ENCODE measurements at regions not wholly inside any gene's neighbourhood (a gene's known extent, or its start where the extent isn't known, plus 50 kb on each side); places are given as distances from the start of the nearest gene placed in this dataset.

DNA sequence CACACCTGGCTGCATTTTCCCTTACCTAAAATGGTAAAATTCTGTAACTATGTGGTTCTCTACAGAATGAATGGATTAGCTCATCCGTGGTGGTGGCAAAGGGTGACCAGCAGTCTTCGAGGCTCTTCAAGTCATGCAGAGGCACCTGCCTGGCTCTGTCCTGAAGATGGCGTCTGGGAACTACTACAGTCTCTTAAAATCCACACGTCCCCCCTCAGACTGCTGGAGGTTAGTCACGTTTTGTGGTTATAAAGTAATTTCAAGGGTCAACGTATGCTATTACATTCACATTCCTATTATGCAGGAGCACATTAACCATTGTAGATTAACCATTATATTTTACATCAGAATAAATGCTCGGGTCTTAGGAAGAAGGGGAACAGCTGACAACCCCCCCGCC lies 616.7 kb downstream of the GALR1 start:
- no peaks in the 10 kb centered on the region for H3K79me2 ChIP-seq (replicated peaks; ENCODE audit: insufficient read depth, low read length)
- no peaks in the 10 kb centered on the region for H4K20me1 ChIP-seq (ENCODE audit: insufficient read depth)
- no peaks in the 10 kb centered on the region for H3K36me3 ChIP-seq (ENCODE audit: insufficient read depth, low read length)
- TF ChIP-seq RAD21 (conservative IDR thresholded peaks at IDR 0.05) = no peak
- no peak for TF ChIP-seq CTCF (IDR thresholded peaks at IDR 0.05; ENCODE audit: poor library complexity, severe bottlenecking)
- no peak for TF ChIP-seq POLR2AphosphoS5 (IDR thresholded peaks at IDR 0.05)
- TF ChIP-seq TAF1 (IDR thresholded peaks at IDR 0.05; ENCODE audit: low read depth) = no peak
- TF ChIP-seq SMC3 (conservative IDR thresholded peaks at IDR 0.05; ENCODE audit: poor library complexity) = no peak
- TF ChIP-seq EZH2 (IDR thresholded peaks at IDR 0.05; ENCODE audit: borderline replicate concordance, insufficient read depth, low read length, poor library complexity, severe bottlenecking) = no peak
- TF ChIP-seq, protein P1, sequence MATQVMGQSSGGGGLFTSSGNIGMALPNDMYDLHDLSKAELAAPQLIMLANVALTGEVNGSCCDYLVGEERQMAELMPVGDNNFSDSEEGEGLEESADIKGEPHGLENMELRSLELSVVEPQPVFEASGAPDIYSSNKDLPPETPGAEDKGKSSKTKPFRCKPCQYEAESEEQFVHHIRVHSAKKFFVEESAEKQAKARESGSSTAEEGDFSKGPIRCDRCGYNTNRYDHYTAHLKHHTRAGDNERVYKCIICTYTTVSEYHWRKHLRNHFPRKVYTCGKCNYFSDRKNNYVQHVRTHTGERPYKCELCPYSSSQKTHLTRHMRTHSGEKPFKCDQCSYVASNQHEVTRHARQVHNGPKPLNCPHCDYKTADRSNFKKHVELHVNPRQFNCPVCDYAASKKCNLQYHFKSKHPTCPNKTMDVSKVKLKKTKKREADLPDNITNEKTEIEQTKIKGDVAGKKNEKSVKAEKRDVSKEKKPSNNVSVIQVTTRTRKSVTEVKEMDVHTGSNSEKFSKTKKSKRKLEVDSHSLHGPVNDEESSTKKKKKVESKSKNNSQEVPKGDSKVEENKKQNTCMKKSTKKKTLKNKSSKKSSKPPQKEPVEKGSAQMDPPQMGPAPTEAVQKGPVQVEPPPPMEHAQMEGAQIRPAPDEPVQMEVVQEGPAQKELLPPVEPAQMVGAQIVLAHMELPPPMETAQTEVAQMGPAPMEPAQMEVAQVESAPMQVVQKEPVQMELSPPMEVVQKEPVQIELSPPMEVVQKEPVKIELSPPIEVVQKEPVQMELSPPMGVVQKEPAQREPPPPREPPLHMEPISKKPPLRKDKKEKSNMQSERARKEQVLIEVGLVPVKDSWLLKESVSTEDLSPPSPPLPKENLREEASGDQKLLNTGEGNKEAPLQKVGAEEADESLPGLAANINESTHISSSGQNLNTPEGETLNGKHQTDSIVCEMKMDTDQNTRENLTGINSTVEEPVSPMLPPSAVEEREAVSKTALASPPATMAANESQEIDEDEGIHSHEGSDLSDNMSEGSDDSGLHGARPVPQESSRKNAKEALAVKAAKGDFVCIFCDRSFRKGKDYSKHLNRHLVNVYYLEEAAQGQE (IDR thresholded peaks at IDR 0.05; ENCODE audit: borderline replicate concordance) = no peak
- no peak for TF ChIP-seq EP300 (conservative IDR thresholded peaks at IDR 0.05; ENCODE audit: poor library complexity, severe bottlenecking)
- no peak for TF ChIP-seq MXI1 (conservative IDR thresholded peaks at IDR 0.05; ENCODE audit: poor library complexity, severe bottlenecking)
- no peaks in the 10 kb centered on the region for H3F3A ChIP-seq (ENCODE audit: insufficient read depth, low read length, poor library complexity, severe bottlenecking)
- no peaks in the 10 kb centered on the region for H3K27me3 ChIP-seq (ENCODE audit: insufficient read depth, low read depth, low read length)
- no peak overlapping the region for H3K9ac ChIP-seq (ENCODE audit: low read length)
- peaks cover 4% of the 10 kb centered on the region for H3K9me3 ChIP-seq (ENCODE audit: low read length)
- no peak overlapping the region for H3K27ac ChIP-seq (ENCODE audit: low read length)
- no peak overlapping the region for H2AFZ ChIP-seq (ENCODE audit: low read depth, low read length)
- no peaks in the 10 kb centered on the region for H3K9me2 ChIP-seq (ENCODE audit: insufficient read depth, low read length)
- no peak overlapping the region for H3K4me2 ChIP-seq (ENCODE audit: low read length)
- no peak overlapping the region for H3K4me3 ChIP-seq (ENCODE audit: low read length)

GRCh38 chr18:77870199-77870598 lies 620.6 kb downstream of the GALR1 start:
- no peak overlapping the region for H3K9ac ChIP-seq (ENCODE audit: low read length)
- no peak overlapping the region for H3K4me2 ChIP-seq (ENCODE audit: low read length)
- H3K36me3 ChIP-seq (ENCODE audit: insufficient read depth, low read length) = no peaks in the 10 kb centered on the region
- H3K9me3 ChIP-seq (ENCODE audit: low read length) = no peaks in the 10 kb centered on the region
- H3K27me3 ChIP-seq (ENCODE audit: insufficient read depth, low read depth, low read length) = no peaks in the 10 kb centered on the region
- no peak overlapping the region for H3K4me3 ChIP-seq (ENCODE audit: low read length)
- no peaks in the 10 kb centered on the region for H4K20me1 ChIP-seq (ENCODE audit: insufficient read depth)
- H3K27ac ChIP-seq (ENCODE audit: low read length) = no peak overlapping the region
- H3F3A ChIP-seq (ENCODE audit: insufficient read depth, low read length, poor library complexity, severe bottlenecking) = no peaks in the 10 kb centered on the region
- TF ChIP-seq, protein P1 (IDR thresholded peaks at IDR 0.05; ENCODE audit: borderline replicate concordance) = no peak
- TF ChIP-seq EZH2 (IDR thresholded peaks at IDR 0.05; ENCODE audit: borderline replicate concordance, insufficient read depth, low read length, poor library complexity, severe bottlenecking) (no peak), RAD21 (conservative IDR thresholded peaks at IDR 0.05) (no peak), EP300 (conservative IDR thresholded peaks at IDR 0.05; ENCODE audit: poor library complexity, severe bottlenecking) (no peak), SMC3 (conservative IDR thresholded peaks at IDR 0.05; ENCODE audit: poor library complexity) (no peak), CTCF (IDR thresholded peaks at IDR 0.05; ENCODE audit: poor library complexity, severe bottlenecking) (no peak), TAF1 (IDR thresholded peaks at IDR 0.05; ENCODE audit: low read depth) (no peak), MXI1 (conservative IDR thresholded peaks at IDR 0.05; ENCODE audit: poor library complexity, severe bottlenecking) (no peak), POLR2AphosphoS5 (IDR thresholded peaks at IDR 0.05) (no peak)
- no peak overlapping the region for H2AFZ ChIP-seq (ENCODE audit: low read depth, low read length)
- H3K9me2 ChIP-seq (ENCODE audit: insufficient read depth, low read length) = no peaks in the 10 kb centered on the region
- H3K79me2 ChIP-seq (replicated peaks; ENCODE audit: insufficient read depth, low read length) = no peaks in the 10 kb centered on the region
